ENCODE measurements at regions not wholly inside any gene's neighbourhood (a gene's known extent, or its start where the extent isn't known, plus 50 kb on each side); places are given as distances from the start of the nearest gene placed in this dataset.

DNA sequence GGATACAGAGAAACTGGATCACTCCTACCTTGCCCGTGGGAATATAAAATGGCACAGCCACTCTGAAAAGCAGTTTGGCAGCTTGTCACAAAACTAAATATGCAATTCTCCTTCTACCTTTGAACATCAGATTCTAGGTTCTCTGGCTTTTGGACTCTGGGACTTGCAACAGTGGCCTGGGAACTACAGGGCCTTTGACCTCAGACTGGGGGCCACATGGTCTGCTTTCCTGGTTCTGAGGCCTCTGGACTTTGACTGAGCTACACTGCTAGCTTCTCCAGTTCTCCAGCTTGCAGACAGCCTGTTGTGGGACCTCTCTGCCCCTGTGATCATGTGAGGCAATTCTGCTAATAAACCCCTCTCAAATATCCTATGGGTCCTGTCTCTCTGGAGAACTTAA is 168.8 kb downstream of the CDH26 start:
- no peak for DNase-seq (ENCODE audit: low spot score)

GRCh38 chr20:60131375-60131774 is 173.2 kb downstream of the CDH26 start:
- no peak for DNase-seq (ENCODE audit: low spot score)

GRCh38 chr20:60132162-60132826 is 174.1 kb downstream of the CDH26 start:
- DNase-seq (ENCODE audit: low spot score) = no peak

- DNase-seq (ENCODE audit: low spot score) = no peak
Measured at GRCh38 chr20:60132827-60133670, 174.8 kb downstream of the CDH26 start.

DNA sequence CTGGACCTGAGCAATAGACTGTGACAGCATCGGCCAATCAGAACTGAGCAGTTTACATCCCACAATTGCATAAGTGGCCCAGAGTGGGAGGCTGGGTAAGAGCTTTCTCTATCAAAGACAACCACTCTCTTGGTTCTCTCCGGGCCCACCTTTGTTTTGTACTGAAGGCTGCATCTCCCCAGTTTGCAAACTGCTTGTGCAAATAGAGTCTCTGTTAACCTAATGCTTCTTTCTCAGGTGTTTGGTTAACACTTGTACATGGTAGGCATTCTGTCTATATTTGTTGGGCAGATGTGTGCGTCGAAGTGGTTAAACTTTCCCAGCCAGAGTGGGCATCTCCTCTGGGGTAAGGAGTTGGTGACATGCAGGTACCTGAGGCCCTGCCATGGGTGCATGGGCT is 177.1 kb downstream of the CDH26 start:
- DNase-seq (ENCODE audit: low spot score) = no peak

DNA sequence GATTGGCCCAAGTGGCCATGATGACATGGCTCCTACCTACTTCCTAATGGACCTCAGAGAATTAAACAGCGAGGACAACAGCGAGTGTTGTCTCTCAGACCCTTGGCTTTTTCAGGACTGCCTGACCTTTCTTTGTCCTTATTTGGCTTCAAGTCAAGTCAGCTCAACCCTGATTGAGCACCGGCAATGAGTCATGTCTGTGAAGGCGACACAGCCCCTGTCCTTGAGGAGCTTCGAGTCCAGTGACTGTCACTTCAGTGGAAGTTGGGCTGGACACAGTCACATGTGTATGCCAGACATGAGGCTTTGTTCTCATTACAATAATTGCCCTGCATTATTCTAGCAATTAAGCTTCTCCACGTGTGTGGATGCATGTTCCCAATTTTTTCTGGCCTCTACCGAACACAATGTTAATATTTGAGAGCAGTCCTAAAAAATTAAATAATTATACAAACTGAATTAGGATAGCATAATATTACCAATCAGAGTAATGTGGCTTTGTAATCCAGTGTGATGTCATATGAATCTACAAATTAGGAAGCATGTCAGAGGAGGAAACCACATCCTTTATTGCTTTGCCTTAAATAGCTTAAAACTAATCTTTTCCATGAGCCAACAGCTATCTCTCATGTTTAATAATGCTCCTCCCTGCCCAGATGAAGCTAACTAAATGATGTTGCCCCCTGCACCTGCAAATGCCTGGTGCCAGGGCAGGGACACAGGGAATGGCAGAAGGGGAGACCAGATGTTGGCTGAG is 178.6 kb downstream of the CDH26 start:
- DNase-seq (ENCODE audit: low spot score) = no peak

GRCh38 chr20:60137657-60138245 is 179.5 kb downstream of the CDH26 start:
- no peak for DNase-seq (ENCODE audit: low spot score)

GRCh38 chr20:60138256-60139220 is 180.3 kb downstream of the CDH26 start:
- DNase-seq (ENCODE audit: low spot score) = no peak

GRCh38 chr20:60139663-60140446 is 181.6 kb downstream of the CDH26 start:
- no peak for DNase-seq (ENCODE audit: low spot score)

DNA sequence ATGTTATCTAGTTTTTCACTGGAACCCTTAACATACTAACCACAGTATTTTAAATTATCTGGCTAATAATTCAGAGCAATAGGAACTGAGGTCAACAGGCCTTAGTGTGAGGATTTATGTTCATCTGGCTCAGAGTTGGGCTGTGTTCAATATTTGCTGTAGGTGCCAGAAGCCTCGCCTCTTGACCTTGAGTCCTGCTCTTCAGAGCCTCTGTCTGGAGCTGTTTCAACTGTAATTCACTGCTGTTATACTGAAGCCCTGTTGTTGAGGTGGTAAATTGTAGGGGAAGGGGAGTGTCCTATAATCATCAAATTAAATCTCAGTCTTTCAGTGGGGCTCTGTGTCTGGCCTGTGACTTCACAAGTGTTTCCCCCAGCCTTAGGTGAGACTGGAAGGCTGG is 184.4 kb downstream of the CDH26 start:
- DNase-seq (ENCODE audit: low spot score) = no peak

DNA sequence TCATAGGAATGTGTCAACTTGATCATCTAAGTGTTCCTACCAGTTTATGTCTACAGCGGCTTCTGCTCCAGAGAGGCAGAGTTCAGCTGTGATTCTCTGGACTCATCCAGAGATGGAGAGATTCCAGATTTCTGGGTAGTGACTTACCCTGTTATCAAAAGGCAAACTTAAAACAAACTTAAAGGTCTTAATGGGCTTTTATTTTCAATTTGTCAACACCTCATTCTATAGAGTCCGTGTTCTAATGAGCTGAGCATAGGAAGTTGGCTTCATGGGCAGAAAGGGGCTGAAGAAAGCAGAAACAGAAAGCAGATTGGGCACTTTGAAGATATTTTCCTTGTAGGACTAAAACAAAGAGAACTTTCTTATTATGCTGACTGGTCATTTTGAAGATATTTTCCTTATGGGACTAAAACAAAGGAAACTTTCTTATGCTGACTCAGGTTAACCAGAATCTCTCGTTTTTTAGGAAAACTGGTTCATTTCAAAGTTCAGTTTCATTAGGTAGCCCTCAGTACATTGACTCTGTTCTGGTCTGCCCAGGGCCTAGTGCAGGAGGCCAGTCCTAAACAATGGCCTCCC is 185.1 kb downstream of the CDH26 start:
- no peak for DNase-seq (ENCODE audit: low spot score)

- no peak for DNase-seq (ENCODE audit: low spot score)
Measured at GRCh38 chr20:60144404-60144803, 186.2 kb downstream of the CDH26 start.

DNA sequence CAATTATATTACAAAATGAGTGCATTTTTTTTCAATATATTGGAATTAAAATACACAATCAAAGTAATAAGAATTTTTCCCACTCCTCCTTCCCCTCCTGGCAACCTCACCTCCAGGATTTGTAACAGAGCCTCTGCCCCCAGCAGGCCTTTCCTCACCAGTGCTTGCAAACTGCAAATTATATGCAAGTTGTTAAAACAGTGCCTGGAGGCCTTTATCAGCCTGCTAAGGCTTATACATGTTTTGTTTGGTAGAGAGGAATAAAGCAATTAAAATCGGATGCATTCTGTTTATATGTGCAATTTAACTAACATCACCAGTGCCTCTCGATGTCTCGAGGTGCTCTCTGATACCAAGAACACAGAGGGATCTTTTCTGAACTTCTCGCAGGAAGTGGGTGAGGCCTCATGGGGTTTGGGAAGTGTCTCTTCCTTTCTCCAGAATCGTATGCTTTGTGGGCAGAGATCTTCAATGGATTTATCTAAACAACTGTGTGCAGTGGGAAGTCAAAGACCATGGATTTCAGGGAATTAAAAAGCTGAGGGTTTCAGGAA is 186.8 kb downstream of the CDH26 start:
- no peak for DNase-seq (ENCODE audit: low spot score)

GRCh38 chr20:60147004-60147403 is 188.8 kb downstream of the CDH26 start:
- no peak for DNase-seq (ENCODE audit: low spot score)

GRCh38 chr20:60148885-60149284 is 190.7 kb downstream of the CDH26 start:
- no peak for DNase-seq (ENCODE audit: low spot score)

- no peak for DNase-seq (ENCODE audit: low spot score)
Measured at GRCh38 chr20:60152792-60153191, 194.6 kb downstream of the CDH26 start.

DNA sequence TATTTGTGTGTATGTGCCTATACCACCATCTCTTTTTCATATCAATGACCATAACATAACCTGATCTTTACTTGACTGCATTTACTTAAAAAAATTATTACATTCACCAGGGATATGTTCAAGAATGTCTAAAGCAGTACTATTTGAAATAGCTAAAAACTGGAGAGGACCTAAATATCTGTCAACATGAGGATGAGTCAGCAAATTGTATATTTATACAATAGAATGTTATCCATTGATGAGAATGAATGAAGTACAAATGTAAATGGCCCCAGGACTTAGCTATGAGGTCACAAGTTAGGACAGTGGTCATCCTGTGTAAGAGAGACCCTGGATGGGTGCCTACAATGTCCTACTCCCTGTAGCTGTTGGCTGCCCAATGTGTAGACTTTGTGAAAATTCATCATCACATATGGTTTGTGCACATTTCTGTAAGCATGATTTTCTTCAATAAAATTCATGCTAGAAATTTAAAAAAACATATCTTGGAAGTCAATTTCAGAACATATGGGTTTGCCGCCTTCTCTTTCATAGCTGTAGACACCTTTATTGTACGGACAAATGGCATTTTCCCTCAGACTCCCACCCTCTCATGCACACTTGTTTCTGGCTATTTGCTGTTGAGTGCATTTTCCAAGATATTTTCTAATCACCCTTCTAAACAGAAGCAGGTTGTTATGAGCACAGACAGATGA is 202.4 kb downstream of the CDH26 start:
- no peak for DNase-seq (ENCODE audit: low spot score)

- DNase-seq (ENCODE audit: low spot score) = no peak
Measured at GRCh38 chr20:60167812-60168211, 209.6 kb downstream of the CDH26 start.

DNA sequence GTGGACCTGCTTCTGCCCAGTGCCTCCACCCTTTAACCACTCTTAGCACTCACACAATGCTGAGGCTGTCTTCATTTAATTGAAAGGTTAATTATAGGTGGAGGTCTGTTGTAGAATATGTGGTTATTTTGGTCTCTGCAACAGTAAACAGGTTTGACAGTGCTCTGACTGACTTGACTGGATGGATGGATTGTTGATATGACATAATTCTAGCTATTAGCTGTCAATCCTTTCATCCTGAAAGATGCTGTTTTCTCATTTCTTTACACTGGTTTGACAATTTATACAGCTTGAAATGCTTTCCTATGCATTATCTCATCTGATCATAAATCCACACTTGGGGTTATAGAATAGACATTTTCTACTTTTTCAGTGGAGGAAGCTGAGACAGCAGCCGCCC is 210.7 kb downstream of the CDH26 start:
- no peak for DNase-seq (ENCODE audit: low spot score)

All from ecto neural progenitor cell (in vitro differentiated cells).